CD4-positive, alpha-beta T cell treated with Interferon gamma for 1 hour (primary cell): ENCODE measurements at regions not wholly inside any gene's neighbourhood (a gene's known extent, or its start where the extent isn't known, plus 50 kb on each side); places are given as distances from the start of the nearest gene placed in this dataset.
"Not testable (repeated sequence)": the region's sequence is repeated elsewhere in the genome, so short reads cannot be mapped to it uniquely, and the experiment has no call there.

Experiments used
- DNase-seq: peaks from one replicate; pipeline ENCODE4 v3.0.0-alpha.2; 2020

DNA sequence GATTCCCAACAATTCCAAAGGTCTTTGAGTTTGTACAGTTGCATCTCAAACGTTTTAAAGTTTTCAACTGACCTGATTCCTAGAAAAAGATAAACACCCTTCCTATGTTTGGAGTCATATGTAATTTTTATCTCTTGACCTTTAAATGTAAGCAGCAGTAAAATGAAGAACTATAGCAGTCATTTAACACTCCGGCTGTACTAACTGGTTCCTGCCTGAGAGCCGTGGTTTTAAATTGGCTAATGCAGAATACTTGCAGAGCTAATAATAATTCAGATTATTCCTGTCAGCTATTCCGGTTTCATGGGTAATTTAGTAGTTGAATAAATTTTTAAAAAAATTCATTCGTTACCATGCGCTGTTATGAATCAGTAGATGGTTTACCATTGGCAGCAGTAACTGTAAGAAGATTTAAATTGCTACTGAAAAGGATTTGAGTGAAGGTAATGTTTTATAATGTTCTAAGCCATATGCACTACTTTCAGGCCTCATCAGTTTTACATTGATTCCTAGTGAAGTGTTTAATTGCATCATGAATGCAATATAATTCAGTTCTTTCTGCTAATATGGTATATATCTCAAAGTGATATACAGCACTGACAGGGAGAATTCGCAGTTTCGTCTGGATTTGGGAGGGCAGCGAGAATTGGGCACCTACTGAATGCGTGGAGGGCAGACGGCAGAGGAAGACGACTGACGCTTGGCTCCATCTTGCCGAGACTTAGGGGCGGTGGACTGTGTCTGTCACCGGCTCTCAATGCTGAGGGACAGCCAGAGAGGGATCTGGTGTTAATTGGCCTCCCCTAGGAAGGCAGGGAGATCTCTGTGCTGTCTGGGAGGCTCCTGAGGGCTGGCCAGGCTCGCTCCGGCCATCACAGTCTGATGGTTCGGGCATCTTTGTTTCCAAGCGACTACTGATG is 217.7 kb downstream of the PHETA1 start:
- no peak for DNase-seq

DNA sequence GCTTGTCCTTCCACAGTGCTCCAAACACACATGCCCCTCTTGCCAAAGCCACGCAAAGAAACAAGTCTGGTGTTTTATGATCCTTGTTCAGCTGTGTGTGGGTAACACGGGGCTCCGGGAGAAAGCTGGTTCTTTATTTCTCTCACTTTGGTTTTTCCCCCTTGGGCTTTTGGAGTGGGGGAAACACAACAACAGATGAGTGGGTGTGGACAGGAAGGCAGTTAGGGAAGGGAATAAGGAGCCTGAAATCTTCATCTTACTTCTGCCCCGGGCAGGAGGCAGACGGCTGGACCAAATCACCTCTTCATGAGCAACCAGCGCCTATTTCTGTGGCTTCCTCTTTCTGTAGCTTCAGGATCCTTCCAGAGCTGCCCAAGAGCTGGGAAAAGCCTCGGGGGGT is 218.5 kb downstream of the PHETA1 start:
- DNase-seq = no peak

DNA sequence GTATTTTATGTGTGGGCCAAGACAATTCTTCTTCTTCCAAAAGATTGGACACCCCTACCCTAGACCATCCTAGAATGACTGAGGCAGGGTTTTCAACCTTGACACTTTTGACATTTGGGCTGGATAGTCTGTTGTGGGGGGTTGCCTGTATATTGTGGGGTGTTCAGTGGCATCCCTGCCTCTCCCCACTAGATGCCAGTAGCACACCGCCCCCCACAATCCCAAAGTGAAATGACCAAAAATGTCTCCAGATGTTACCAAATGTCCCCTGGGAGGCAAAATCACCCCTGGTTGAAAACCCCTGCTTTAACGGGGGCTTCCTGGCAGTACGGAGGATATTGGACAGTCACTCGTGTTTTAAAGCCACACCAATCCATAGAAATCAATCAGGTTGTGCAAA is 219.6 kb downstream of the PHETA1 start:
- DNase-seq = no peak

DNA sequence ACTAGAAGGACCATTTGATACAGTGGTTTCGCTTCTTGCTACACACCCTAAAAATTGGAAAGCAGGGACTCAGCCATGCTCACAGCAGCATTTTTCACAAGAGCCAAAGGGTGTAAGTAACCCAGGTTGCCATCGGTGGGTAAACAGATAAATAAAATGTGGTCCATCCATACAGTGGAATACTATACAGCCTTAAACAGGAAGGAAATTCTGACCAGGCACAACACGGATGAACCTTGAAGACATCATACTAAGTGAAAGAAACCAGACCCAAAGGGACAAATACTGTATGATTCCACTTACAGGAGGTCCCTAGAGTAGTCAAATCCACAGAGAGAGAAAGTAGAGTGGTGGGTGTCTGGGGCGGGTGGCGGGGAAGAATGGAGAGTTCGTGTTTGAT is 220.9 kb downstream of the PHETA1 start:
- DNase-seq = no peak

DNA sequence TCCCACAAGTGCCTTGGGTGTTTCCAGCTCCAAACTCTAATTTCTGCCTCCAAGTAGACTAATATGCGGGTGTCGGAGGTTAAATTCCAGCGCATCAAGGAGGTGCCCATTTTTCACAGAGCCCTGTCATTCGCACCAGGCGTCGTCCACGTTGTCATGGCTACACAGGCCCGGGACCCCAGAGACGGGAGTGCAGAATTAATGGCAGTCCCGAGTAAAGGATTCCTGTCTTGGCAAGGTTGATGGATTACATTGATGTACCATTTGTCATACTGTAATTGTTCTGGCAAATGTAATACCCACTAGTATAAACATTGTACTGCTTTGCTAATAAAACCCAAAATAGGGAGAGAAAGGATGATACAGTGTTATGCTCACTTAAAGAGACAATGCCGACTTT is 222.9 kb upstream of the MYL2 start:
- no peak for DNase-seq

DNA sequence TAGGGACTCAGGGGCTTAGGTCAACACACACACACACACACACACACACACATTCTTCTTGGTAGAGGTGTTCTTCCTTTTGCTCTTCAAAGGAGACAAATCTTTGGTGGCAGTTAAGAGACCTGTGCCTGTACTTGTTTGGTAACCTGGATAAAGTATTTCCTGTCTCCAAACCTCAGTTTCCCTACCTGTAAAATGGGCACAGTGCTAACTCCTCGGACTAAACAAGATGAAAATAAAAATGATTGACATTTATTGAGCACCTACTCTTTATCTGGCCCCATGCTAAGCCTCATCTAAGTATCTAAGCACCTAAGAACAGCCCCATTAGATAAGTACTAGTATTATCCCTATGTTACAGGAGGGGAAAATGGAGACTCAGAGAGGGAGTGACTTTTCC is 220.8 kb upstream of the MYL2 start:
- no peak for DNase-seq

DNA sequence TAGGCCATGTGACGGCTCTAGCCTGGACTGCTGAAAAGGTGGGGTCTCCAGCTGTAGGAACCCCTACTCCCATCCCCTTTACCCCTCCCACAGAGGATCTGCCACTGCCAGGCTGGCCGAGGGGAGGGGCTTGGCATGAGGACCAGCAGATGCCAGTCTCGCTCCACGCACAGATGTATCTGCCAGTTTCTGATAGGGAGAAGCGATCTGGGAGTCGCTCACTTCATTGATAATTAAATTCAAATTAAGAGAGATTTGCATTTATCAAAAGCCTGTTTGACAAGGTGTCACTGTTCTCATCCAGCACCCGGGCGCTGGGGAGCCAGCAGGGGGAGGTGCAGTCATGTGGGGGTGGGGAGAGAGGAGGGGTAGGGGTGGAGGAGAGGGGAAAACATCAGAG is 217.6 kb upstream of the MYL2 start:
- DNase-seq = no peak

DNA sequence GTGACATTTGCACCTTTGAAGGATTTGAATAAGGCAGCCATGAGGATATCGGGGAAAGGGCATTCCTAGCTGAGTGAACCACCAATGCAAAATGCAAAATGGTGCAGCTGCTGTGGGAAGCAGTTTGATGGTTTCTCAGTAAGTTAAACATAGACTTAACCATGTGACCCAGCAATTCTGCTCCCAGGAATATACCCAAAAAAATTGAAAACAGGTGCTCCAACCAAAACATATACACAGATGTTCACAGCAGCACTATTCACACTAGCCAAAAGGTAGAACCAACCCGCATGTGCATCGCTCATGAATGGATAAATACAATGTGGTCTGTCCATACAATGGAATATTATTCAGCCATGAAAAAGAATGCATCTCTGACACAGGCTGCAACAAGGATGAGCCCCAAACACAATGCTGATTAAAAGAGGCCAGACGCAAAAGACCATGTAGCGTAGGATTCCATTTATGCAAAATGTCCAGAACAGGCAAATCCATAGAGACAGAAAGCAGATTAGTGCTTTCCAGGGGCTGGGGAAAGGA is 215.0 kb upstream of the MYL2 start:
- no peak for DNase-seq

DNA sequence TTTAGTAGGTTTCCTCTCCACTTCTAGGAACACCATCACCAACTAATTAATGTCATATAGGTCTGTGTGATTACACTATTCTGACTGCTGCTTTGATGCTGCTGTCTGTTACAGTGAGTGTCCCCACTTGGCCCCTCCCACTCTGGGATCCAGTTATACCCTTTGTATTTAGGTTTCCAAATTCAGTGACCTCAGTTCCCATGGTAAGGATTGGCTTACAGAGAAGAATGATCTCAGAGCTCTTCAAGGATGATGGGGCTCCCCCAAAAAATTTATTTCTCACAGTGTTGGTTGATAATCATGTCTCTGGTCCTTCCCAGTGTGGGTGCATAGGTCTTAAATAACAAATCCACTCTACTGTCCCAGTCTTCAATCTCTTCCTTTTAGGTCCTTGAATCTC is 210.0 kb upstream of the MYL2 start:
- DNase-seq = no peak

DNA sequence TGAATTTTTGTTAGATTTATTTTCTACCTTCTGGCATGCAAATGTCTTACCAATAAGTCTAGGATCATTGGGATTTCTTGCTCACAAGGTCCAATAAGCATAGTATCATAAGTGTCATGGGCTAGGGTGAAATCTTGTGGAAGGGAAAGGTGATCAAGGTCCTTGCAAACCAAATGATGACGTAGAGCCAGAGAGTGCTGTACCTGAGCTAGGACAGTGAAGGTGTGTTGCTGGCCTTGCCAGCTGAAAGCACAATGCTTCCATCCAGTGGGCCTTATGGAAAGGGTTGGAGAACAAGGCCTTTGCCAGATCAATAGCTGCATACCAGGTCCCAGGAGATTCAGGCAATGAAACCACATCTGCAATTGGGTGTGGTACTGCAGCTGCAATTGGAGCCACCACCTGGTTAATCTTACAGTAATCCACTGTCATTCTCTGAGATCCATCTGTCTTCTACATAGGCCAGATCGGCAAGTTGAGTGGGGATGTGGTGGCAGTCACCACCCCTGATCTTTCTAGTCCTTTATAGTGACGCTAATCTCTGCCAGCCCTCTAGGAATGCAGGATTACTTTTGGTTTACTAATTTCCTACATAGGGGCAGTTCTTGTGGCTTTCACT is 208.9 kb upstream of the MYL2 start:
- DNase-seq = no peak

DNA sequence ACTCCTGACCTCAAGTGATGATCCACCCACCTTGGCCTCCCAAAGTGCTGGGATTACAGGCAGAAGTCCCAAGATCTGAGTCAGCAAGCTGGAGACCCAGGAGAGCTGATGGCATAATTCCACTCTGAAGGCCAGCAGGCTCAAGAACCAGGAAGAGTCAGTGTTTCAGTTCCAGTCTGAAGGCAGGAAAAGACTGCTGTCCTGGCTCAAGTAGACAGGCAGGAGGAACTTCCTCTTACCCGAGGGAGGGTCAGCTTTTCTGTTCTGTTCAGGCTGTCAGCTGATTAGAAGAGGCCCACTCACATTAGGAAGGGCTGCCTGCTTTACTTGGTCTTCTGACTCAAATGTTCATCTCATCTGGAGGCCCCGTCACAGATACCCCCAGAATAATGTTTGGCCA is 206.0 kb upstream of the MYL2 start:
- DNase-seq = peak; percentile 2

DNA sequence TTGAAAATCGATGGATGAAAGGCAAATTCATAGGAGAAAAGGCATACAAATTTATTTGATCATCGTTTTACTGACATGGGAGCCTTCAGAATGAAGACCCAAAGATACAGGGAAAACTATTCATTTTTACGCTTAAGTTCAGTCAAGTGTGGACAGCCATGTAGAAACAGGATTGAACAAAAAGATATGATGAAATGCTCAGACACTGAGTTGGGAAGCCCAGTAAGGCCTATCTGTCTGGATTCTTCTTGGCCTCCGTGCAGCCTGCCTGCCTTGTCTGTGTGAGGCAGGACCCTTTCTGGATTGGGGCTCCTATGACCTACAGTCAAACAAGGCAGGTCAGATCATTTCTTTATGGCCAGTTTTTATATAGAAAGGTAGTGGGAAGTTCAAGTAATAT is 203.8 kb upstream of the MYL2 start:
- DNase-seq = no peak

DNA sequence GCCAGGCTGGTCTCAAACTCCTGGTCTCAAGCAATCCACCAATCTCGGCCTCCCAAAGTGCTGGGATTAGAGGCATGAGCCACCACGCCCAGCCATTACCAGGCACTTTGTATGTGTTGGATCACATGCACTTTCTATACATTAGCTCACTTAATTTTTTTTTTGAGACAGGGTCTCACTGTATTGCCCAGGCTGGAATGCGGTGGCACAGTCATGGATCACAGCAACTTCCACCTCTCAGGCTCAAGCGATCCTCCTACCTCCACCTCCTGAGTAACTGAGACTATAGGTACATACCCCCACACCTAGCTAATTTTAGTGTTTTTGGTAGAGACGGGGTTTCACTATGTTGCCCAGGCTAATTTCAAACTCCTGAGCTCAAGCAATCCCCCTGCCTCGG is 203.0 kb upstream of the MYL2 start:
- no peak for DNase-seq

DNA sequence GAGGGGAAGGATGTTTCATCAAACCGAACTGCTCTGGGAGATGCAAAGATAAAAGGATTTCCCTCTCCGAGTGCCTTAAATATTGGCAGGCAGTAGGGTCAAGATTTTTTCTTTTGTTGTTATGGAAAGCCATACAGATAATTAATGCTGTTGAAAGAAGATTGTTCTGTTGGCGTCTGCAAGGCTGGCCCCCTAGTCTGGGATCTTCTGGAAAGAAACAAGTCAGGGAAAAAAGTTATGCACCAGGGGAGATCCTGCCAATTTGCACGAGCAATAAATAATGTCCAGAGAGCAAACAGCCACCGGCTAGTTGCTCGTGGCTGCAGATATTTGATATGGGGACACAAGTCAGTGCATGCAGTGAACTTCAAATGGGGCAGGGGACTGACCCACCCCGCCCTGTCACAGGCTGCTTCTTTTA is 202.1 kb upstream of the MYL2 start:
- no peak for DNase-seq

DNA sequence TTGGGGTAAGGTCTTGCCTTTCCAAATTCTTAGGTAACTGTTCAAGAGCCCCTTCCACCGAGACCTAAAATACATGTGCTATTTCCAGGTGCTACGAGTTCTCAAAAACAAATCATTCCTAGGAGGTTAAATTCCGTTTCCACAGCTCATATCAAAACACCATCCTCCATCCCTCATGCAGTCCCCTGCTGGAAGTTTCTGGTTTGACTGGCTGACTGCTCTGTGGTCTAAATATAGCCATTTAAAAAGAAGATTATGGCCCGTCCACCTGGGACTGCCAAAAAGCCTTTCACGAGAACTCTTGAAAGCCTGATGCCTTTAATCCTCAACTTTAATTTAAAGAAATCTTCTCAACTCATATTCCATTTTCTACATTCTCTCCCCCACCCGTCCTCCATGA is 201.5 kb upstream of the MYL2 start:
- no peak for DNase-seq

DNA sequence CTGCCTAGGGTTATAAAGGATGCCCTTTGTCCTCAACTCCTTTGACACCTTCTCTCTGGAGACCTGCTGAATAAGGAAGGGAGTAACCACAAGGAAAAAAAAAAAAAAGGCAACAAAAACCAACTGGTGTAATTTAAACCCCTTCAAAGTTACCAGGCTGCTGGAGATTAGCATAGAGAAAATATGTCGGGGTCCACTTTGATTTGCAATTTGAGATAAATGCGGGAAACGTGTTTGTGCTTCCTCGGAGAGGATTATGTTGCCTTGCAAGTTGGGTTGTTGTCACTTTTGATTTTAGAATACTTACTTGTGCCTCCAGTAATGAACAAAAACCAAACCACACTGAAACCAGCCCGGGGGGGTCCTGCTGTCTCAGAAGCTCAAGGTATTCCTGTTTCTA is 200.2 kb upstream of the MYL2 start:
- DNase-seq = no peak

DNA sequence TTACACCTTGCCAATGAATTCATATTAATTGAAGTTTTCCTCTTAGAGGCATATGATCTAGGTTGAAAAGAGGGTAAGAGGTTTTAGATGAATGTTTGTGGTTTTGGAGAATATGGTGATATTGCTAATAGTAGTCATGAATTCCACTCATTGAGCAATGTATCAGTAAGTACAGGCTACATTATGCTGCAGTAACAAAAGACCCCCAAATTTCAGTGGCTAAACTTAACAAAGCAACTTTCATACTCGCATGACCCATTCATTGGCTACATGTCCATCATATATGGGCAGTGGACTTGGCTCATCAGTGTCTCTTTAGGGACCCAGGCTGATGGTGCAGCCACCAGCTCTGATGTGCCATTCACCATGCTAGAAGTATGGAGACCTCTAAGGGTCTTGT is 196.6 kb upstream of the MYL2 start:
- DNase-seq = no peak

DNA sequence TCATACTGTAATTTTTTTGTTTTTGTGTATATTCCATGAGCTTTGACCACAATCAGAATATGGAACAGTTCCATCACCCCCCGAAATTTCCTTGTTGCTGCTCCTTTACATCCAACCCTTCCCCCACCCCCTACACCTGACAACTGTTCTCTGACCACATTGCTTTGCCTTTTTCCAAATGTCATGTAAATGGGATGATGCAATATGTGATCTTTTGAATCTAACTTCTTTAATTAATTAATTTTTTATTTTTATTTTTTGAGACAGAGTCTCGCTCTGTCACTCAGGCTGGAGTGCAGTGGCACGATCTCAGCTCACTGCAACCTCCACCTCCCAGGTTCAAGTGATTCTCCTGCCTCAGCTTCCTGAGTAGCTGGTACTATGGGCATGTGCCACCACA is 192.9 kb upstream of the MYL2 start:
- DNase-seq = not testable (repeated sequence)

DNA sequence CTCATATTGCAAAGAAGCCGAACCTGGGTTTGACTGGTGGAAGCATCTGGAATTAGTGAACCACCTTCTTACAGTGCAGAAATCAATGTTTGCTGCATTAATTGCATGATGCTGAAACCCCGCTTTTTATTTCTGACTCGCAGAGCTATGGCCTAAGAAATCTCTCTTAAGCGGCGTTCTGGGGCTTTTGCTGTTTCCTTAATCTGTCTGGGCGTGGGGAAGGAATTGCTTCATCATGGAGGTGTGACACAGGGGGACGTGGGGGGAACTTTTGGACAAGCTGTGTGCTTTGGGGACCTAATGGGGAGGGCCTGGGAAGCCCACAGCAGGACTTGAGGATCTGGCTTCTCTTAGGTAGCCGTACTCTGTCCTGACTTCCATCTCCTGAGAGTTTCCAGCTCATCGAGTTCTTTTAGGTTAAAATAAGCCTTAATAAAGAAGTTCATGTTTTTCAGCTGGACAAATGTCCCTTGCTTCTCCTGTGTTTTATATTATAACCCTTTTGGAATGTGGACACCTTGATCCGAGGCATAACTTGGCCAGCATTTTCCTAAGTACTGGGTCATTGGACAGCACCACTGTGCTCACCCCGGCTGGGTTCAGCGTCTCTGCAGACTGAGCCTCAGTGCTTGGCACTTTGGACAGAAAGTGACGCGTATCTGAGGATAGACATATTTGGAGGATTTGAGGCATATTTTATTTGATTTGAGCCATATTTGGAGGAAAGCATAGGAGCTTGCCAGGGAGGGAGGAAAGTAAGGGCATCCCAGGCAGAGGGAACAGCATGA is 192.1 kb upstream of the MYL2 start:
- no peak for DNase-seq

DNA sequence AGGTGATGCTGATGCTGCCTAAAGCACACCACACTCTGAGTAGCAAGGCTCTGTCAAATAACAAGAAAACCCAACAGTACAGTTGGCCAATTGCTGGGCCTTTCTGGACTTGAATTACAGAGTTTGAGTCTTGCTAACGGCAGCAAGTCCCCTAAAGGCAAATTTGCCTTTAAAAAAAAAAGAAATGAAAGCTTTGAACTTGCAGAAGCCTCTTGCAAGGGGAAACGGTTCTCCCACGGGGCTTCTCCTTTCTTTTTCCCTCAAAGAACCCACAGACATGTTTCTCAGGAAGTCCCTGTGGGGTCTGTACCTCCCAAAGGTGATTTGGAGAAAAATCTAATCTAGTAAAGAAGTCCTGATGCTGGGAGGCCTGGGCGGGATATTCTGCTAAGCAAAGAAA is 191.3 kb upstream of the MYL2 start:
- DNase-seq = no peak

DNA sequence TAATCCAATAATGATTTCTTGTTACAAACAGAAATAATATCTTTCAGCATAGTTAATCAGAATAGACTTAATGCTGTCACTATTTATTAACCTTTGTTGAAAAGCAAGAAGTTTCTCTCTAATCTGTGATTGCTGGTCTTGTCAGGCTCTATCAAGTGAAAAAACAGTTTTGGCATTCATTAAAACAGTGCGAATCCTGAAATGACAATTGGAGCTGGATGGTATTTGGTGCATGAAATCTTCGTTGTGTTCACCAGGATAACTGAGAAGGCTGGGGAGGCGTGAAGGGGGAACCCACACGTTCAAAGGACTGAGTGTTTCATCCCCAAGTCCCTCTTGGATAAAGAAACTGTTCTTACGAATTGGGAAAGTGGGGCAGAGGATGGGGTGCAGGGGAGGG is 190.2 kb upstream of the MYL2 start:
- DNase-seq = no peak

DNA sequence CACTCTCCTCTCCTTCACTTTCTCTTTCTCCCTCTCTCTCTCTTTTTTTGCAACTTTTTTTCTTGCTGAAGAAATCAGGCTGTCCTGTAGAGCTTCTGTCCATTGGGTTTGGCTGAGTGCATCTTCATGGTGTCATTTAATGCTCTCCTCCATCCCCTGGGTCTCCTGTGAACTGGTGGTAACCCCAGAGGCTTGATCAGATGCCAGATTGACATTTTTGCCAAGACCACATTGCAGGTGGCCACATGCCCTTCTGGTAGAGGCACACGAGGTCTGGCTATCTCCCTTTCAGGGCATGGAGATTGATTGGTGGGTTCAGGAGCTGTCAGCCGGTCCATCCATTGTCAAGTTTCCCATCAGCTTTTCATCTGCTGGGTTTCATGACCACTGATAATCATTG is 188.3 kb upstream of the MYL2 start:
- no peak for DNase-seq

DNA sequence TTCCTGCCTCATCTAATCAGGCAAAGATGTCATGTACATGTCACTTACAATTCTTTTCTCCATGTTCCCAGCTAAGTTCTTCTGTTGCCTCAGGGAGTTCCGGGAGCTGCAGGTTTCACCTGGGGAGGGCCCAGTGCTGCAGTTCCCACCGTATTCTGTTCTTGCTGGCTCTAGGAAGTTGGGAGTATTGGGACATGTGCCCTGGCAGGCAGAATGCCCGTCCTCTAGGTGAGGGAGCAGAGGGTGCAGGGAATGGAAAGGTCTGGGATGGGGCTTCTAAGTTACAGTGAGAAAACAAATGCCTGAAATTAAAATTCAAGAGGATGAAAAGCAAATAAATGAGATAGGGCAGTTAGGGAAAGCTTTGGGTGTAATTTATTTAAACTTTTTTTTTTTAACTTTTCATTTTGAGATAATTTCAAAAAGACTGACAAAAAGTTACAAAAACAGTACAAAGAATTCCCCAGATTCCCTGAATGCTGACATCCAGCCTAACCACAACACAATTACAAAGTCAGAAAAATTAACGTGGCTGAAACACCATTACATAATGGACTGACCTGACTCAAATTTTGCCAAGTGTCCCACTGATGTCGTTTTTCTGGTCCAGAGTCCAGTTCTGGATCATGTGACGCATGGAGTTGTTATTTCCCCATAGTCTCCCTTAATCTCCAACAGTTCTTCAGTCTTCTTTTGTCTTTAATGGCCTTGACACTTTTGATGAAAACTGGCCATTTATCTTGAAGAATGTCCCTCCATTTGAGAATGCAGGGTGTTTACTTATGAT is 187.2 kb upstream of the MYL2 start:
- no peak for DNase-seq
